Keratinocyte (primary cell): ENCODE measurements at regions not wholly inside any gene's neighbourhood (a gene's known extent, or its start where the extent isn't known, plus 50 kb on each side); places are given as distances from the start of the nearest gene placed in this dataset.

Source experiments
- DNase-seq: peaks from one replicate; pipeline ENCODE4 v3.0.0-alpha.2; 2011; ENCODE audit warnings: low read depth, missing footprints, low spot score
- FAIRE-seq: peaks from 2 replicates; lab custom pipeline; 2011; peaks lifted over from hg19 to GRCh38; lab: Jason Lieb, UNC
- H2AFZ ChIP-seq: 2 replicates; pipeline ENCODE4 v1.6.0; 2012; ENCODE audit warnings: low read length, control low read depth, inconsistent platforms; ENCODE audit not compliant: control insufficient read depth
- H3K27ac ChIP-seq: 2 replicates; pipeline ENCODE4 v1.5.1; 2011; ENCODE audit warnings: low read length; ENCODE audit not compliant: control insufficient read depth, insufficient read depth
- H3K27me3 ChIP-seq: 3 replicates; pipeline ENCODE4 v1.6.0; 2011; ENCODE audit warnings: low read length; ENCODE audit not compliant: control insufficient read depth, insufficient read depth; ENCODE audit errors: extremely low read depth
- H3K36me3 ChIP-seq, 2 experiments: 2 replicates in 1 of 2; 3 replicates in 1 of 2; pipeline ENCODE4 v1.5.1; 2011; ENCODE audit warnings: low read length in 2 of 2, mild to moderate bottlenecking in 1 of 2; ENCODE audit not compliant: control insufficient read depth in 2 of 2, insufficient read depth in 2 of 2; ENCODE audit errors: extremely low read depth in 1 of 2
- H3K4me1 ChIP-seq: 3 replicates; pipeline ENCODE4 v1.5.1; 2011; ENCODE audit warnings: low read length; ENCODE audit not compliant: control insufficient read depth, insufficient read depth; ENCODE audit errors: extremely low read depth
- H3K4me2 ChIP-seq: 3 replicates; pipeline ENCODE4 v1.6.0; 2011; ENCODE audit warnings: low read depth, low read length; ENCODE audit not compliant: control insufficient read depth, insufficient read depth; ENCODE audit errors: extremely low read depth
- H3K4me3 ChIP-seq, 3 experiments: fragments of 200-600 bp in 1 of 3; sonication (generic) in 1 of 3; 2 replicates in 2 of 3; 3 replicates in 1 of 3; pipeline ENCODE4 v1.5.1; 2011 to 2016; ENCODE audit warnings: low read length in 3 of 3, mild to moderate bottlenecking in 3 of 3, control low read depth in 2 of 3, inconsistent platforms in 1 of 3, low read depth in 1 of 3, mixed read lengths in 1 of 3, mixed run types in 1 of 3, moderate library complexity in 1 of 3; ENCODE audit not compliant: control insufficient read depth in 2 of 3, insufficient read depth in 2 of 3; ENCODE audit errors: extremely low read depth in 1 of 3
- H3K79me2 ChIP-seq: 2 replicates; pipeline ENCODE4 v1.6.0; 2012; ENCODE audit warnings: low read length; ENCODE audit not compliant: control insufficient read depth, insufficient read depth
- H3K9ac ChIP-seq: 3 replicates; pipeline ENCODE4 v1.6.0; 2011; ENCODE audit warnings: low read length; ENCODE audit not compliant: control insufficient read depth, insufficient read depth; ENCODE audit errors: extremely low read depth
- H3K9me1 ChIP-seq: 3 replicates; pipeline ENCODE4 v1.6.0; 2011; ENCODE audit warnings: low read length; ENCODE audit not compliant: control insufficient read depth, insufficient read depth; ENCODE audit errors: extremely low read depth
- H3K9me3 ChIP-seq: 2 replicates; pipeline ENCODE4 v1.5.1; 2012; ENCODE audit warnings: low read depth, low read length; ENCODE audit not compliant: control insufficient read depth
- H4K20me1 ChIP-seq: 3 replicates; pipeline ENCODE4 v1.6.0; 2011; ENCODE audit warnings: low read length; ENCODE audit not compliant: control insufficient read depth, insufficient read depth; ENCODE audit errors: extremely low read depth
- CTCF ChIP-seq, 3 experiments: IDR thresholded peaks in 1 of 3; conservative IDR thresholded peaks in 1 of 3; optimal IDR thresholded peaks in 1 of 3; 2 replicates in 2 of 3; 3 replicates in 1 of 3; pipeline versions ENCODE3 to v1.5.1; 2011; ENCODE audit warnings: low read length in 3 of 3, mild to moderate bottlenecking in 3 of 3, moderate library complexity in 2 of 3, control low read depth in 1 of 3, inconsistent platforms in 1 of 3; ENCODE audit not compliant: insufficient read depth in 2 of 3; ENCODE audit errors: extremely low read depth in 1 of 3
- EZH2 ChIP-seq: IDR thresholded peaks from one replicate; pipeline ENCODE4 v1.6.1; 2012; ENCODE audit warnings: inconsistent platforms, mild to moderate bottlenecking, low read length, moderate library complexity
- dilution Hi-C: fragments of 300-500 bp; cut with MboI; formaldehyde crosslinking; loops from one replicate; pipeline ENCODE4 v1.7.0; 2020; ENCODE audit warnings: low sequenced_read_pairs; ENCODE audit not compliant: extremely low pct_ligation_motif_present

GRCh38 chr1:82783044-82783443, 982.3 kb downstream of the ADGRL2 start:
- Histone ChIP-seq H3K36me3 (no peaks in the 10 kb centered on the region), H4K20me1 (no peaks in the 10 kb centered on the region), H3K4me3 (no peak overlapping the region), H3K27ac (no peak overlapping the region), H3K4me2 (no peak overlapping the region), H3K9me3 (no peaks in the 10 kb centered on the region), H3K4me1 (no peaks in the 10 kb centered on the region), H3K27me3 (no peaks in the 10 kb centered on the region), H3K9me1 (no peaks in the 10 kb centered on the region), H3K79me2 (no peaks in the 10 kb centered on the region), H2AFZ (no peak overlapping the region), H3K9ac (no peak overlapping the region)
- TF ChIP-seq CTCF (optimal IDR thresholded peaks at IDR 0.05 in 1 of 3, IDR thresholded peaks at IDR 0.05 in 1 of 3, conservative IDR thresholded peaks at IDR 0.05 in 1 of 3; ENCODE audit: extremely low read depth in 1 of 3, insufficient read depth in 2 of 3, low read length in 3 of 3) (no peak), EZH2 (no peak)
- FAIRE-seq: no peak
- dilution Hi-C loops: no loop called here
- DNase-seq: no peak

- FAIRE-seq (no peak), DNase-seq (no peak)
Observed at GRCh38 chr1:82782599-82782998, 981.9 kb downstream of the ADGRL2 start.

More at GRCh38 chr1:82782599-82782998, 981.9 kb downstream of the ADGRL2 start:
- no peaks in the 10 kb centered on the region for H3K36me3 ChIP-seq
- no peaks in the 10 kb centered on the region for H3K27me3 ChIP-seq
- TF ChIP-seq EZH2 (no peak), CTCF (optimal IDR thresholded peaks at IDR 0.05 in 1 of 3, IDR thresholded peaks at IDR 0.05 in 1 of 3, conservative IDR thresholded peaks at IDR 0.05 in 1 of 3; ENCODE audit: extremely low read depth in 1 of 3, insufficient read depth in 2 of 3, low read length in 3 of 3) (no peak)
- no peak overlapping the region for H2AFZ ChIP-seq
- H4K20me1 ChIP-seq: no peaks in the 10 kb centered on the region
- H3K9me3 ChIP-seq: no peaks in the 10 kb centered on the region
- no peaks in the 10 kb centered on the region for H3K9me1 ChIP-seq
- H3K4me2 ChIP-seq: no peak overlapping the region
- H3K9ac ChIP-seq: no peak overlapping the region
- no peaks in the 10 kb centered on the region for H3K4me1 ChIP-seq
- no peak overlapping the region for H3K4me3 ChIP-seq
- H3K79me2 ChIP-seq: no peaks in the 10 kb centered on the region
- no peak overlapping the region for H3K27ac ChIP-seq
- dilution Hi-C loops: no loop called here
